HS-27A (cell line): ENCODE measurements at regions not wholly inside any gene's neighbourhood (a gene's known extent, or its start where the extent isn't known, plus 50 kb on each side); places are given as distances from the start of the nearest gene placed in this dataset.
A peak's percentile ranks its signal among the peaks of the same experiment; 100 is the strongest.

Experiments
- DNase-seq: peaks from one replicate; pipeline ENCODE4 v3.0.0-alpha.2; 2012; ENCODE audit warnings: low read depth, missing footprints

DNA sequence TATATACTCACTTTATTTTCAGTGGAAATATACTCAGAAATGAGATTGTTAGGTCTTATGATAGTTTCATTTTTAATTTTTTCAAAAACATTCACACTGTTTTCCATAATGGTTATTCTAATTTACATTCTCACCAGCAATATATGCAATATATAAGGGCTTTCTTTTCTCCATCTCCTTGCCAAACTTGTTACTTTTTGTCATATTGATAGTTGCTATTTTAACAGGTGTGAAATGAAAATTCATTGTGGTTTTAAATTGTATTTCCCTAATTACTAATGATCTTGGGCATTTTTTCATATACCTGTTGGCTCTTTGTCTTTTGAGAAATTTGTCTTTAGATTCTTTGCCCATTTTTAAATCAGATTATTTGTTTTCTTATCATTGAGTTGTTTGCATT lies 325.2 kb downstream of the DIPK2A start:
- DNase-seq, result no peak

DNA sequence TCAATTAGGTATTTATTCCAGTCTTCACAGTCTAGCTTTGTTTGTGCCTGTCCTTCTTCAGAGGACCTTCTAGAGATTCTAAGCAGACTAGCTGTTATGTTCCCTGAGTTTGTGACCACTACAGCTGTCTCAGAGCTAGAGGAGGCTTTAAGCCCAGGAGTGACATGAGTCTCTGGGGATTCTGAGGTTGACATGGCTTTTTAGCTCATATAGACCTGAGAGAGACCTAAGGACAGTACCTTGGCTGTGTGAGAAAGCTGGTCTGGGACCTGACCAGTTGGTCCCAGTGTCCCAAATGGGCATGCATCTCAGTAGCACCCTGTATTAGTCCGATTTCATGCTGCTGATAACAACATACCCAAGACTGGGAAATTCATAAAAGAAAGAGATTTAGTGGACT lies 330.2 kb downstream of the DIPK2A start:
- no peak for DNase-seq

DNA sequence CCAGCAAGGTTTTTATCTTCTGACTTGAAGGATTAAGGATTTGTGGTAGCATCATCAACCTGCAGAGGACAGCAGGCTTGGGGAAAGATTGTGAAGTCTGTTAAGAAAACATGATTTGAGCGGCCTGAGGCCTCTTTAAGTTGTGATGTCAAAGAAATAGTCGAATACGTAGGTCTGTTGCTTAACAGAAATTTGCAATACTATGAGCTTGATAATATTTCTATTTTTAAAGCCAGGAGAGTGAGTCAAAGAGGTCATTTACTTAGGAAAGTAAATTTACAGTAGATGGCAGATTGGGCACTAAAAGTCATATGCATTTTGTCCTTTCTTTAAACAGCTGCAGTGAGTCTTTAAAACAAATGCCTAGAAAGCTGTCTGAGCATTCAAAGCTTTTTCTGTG lies 336.3 kb downstream of the DIPK2A start:
- DNase-seq, result no peak

DNA sequence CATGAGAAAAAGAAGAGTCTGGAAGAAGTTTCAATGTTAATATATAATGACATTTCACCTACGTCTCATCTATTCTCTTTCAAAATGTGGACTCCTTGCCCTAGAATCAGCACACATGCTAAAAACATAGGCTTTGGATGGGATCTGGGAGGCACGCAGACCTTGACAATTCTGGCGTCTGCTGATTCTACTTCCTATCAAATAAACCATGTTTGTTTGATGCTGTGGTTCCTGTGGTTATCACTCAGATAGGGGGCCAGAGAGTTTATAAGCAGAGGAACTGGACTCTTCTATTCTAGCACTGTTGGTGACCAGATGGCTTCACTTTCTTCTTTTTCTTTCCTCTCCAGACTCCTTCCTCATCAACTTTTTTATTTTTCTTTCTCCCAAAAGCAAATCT lies 336.8 kb downstream of the DIPK2A start:
- no peak for DNase-seq

DNA sequence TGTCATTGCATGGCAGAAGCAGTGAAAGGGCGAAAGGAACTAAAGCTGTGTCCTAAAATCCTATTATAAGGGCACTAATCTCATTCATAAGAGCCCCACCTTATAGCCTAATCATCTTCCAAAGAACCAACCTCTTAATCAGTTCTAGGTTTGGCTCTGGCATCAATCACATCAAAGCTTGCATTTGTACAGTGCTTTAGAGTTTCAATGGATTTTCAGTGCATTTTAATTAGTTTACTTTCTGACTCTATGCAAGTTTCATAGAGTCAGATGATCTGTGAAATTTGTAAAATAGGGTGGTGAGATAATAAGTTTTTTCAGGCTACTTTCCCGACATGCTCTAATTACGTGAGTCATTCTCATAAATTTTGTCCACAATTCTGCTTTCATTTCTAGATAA lies 341.1 kb downstream of the DIPK2A start:
- DNase-seq, result no peak

DNA sequence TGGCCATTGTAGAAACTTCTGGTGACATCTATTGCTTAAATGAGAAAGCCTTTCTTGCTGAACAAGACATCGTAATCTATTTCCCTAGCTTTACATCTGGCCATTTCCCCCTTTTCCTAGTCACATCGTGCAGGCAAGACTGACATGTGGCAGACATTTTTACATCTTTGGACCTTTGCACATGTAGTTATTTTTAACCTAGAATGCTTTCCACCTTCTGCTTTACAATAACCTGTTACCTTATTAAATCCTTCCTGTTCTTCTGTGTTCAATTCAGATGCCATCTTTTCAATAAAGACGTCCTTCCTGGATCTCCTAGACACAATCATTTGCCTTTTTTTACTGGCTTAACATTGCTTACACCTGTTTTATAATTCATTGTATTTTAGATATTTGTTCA lies 343.3 kb downstream of the DIPK2A start:
- no peak for DNase-seq

DNA sequence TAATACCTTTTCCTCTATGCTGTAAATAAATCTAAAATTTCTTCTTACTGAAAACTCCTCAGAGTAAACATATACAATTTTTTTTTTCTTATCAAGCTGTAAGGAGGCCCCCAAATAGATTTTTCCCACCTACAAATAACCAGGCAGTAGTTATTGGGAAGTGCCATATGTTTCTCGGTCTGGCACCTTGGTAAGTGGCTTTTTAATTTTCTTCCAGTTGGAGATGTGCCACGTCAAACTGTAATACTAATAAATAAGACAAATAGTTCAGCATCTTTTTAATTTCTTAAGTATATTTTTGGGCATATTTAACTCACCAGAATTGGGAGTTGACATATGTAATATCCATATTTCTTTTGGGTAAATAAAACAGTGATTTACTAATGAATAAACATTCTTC lies 346.3 kb downstream of the DIPK2A start:
- no peak for DNase-seq

DNA sequence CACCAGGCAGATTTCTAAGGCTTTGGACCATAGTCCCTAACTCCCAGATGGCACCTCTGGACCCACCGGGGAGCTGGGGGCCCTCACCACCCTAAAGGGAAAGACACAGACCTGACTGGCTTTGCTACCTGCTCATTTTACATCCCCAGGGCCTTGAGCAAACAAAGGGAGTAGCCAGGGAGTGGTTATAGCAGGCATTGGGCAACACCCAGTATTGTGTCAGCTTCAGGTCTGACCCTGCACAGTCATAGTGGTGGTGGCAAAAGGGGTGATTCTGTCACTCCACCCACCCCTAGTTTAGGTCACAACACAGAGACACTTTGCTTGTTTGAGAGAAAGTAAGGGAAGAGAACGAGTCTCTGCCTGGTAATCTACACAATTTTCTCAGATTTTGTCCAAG lies 352.5 kb downstream of the DIPK2A start:
- DNase-seq, result no peak

DNA sequence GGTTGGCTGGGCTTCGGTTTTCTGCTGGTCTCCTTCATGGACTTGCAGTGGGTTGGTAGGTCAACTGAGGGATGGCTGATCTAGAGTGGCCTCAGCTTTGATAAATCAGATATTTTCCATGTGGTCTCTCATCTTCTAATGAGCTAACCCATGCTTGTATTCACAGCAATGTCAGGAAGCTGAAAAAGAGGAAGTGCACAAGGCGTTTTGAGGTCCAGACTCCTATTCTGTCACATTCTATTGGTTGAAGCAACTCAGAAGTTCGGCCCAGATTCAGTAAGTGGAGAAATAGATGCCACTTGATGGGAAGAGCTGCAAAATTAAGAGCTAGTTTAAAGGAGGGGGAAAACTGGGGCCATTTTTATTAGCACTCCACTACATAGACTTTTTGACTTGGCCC lies 361.2 kb downstream of the DIPK2A start:
- no peak for DNase-seq

DNA sequence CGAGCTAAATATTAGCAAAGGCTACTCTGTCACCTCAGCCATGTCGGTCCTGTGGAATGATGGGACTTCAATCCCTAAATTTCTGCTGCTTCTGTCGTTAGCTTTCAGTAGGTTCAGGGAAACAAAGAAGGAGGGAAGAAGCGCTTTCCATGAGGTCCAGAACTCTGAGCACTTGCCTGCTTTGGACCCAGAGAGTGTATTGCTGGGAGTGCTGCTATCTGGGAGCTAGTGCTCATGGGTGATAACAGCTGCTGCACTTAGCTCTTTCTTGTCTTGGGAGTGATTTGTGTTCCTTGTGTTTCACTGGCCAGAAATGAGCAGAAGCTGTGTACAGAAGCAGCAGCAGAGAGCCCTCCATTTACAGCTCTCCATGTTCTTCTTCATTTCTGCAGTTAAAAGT lies 369.8 kb downstream of the DIPK2A start:
- no peak for DNase-seq

DNA sequence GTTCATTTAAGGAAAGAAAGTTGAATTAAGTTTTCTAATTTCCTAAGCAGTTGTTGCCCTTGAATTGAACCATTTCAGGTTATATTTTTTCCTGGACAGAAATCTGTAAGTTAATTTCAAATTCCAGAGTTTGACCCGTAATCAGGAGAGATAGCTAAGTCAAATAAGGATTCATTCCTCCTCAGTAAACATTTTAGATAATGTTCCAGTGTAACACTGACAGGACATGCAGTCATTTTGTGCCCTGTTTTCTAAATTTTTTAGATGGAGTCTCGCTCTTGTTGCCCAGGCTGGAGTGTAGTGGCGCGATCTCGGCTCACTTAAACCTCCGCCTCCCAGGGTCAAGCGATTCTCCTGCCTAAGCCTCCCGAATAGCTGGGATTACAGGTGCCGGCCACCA lies 371.7 kb downstream of the DIPK2A start:
- no peak for DNase-seq

DNA sequence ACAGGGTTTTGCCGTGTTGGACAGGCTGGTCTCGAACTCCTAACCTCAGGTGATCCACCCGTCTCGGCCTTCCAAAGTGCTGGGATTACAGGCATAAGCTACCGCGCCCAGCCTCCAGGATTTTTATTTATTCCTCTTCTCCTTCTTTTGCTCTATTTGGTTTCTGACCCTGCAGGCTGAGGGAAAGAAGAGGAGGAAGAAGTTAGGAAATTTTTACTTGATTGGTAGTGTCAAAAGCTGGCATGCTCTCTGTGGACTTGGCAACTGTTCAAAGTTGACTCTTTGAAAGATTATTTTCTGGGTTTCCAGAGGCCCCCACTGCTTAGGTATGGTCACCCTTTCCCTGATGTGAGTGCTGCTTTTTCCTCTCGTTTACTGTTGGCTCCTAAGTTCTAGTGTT lies 372.2 kb downstream of the DIPK2A start:
- no peak for DNase-seq

DNA sequence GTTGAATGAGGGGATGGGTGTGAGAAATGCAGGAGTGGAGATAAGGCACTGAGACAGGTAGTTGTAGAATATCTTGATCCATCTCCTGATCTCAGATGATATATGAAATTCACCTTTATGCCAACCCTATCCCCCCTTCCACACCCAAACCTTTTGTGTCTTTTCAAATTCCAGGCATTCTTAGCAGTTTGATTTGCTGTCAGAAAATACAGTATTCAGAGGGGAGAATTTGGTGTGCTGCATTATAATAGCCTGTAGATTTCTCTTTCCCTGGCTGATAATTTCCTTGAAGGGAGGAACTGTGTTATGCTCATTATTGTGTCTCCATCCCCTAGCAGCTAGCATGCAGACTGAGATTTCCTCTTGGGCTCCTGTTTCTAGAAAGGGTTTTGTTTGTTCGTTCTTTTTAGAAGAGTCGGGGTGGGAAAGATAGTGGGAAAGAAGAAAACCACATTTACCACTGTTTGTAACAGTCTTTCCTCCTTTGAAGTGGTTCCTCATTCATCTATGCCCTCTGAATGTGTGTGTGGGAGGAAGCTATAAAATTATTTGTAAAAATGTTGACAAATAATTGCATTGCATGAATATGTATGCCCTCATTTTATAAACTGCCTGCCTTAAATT lies 373.4 kb downstream of the DIPK2A start:
- DNase-seq, result no peak

DNA sequence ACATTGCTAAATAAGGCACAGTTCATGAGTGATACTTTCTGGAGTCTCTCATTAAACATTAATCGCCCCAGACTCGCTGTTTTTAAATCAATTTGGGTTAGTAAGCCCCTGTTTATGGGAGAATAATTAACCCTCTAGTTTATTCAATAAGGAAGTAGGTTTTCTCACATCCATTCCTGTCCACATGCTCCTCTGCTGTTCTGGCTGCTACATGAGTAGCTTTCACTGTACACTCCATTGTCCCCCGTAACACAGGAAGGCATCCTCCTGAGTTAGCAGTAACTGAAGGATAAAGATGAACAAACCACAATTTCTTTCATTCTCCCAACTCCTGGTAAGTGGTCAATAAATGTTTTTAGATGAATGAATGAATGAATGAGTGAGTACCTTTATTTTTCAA lies 378.5 kb downstream of the DIPK2A start:
- DNase-seq, result no peak

DNA sequence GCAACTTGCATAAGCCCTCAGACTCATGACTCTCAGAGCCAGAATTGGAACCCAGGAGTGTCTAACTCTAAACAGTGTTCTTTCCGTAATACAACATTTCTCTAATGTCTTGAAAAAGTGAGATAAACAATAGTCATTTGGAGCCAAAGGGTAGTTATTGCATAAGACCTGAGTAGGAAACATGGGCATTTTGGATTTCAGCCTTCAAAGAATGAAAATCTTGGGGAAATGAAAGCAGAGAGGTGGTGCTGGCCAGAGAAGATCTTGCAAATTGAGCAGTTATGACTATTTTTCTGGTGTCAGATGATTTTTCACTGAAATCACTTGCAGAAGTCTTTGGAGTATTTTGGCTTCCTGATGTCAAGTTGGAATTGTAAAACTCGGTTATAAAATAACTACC lies 379.4 kb downstream of the DIPK2A start:
- DNase-seq, result no peak

DNA sequence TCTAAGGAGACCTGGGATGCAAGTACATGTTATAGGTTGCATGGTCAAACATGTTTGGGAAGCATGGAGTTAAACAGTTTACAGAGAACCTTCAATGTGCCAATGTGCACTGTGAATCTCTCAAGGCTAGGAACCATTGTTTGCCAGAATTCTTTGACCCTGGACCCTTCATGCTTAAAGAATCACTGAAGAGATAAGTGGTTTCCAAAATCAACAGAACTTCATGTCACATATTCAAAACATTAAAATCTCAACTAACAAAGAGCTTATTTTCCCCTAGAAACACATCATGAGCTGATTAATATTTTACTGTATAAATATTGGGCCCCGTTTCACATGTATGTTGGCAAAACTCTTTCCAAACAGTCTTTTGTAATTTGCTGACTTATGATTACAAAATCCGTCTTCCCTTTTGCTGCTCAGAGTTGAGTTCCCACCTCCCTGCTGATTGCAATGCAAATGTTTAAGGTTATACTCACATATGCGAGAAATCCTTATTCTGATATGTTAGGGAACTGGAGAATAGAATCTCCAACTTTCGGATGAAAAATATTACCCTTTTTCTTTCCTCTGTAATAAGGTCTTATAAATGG lies 380.2 kb downstream of the DIPK2A start:
- DNase-seq, result no peak

DNA sequence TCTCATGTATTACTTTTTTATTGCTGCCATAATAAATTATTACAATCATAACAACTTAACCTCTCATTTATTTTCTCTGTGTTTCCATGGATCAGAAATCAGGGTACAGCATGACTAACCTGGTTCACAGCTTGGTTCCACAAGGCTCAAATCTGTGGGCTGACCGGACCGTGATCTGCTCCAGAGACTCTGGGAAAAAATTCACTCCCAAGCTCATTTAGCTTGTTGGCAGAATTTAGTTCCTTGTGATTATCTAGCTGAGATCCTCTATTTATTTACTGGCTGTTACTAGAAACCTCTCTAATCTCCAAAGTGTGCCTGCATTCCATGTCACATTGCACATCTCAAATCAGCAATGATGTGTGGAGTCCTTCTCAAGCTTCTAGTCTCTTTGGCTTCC lies 386.6 kb downstream of the DIPK2A start:
- no peak for DNase-seq

DNA sequence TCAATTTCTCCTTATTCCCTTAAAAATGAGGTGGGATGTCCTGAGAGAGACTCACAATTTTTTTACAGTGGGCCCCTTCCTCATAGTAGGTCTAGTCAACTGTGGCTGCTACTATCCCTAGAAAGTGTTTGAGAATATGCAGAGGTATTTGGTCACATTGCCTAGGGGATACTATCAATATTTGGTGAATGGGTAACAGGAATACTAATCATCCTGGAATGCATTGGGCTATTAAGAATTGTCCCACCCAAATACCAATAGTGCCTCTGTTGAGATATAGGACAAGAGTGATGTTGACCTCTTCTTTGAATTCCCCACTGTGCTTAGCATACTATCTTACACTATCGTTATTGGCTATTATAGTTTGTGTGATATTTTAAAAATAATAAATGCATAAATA lies 389.4 kb downstream of the DIPK2A start:
- peak; percentile 74 for DNase-seq

DNA sequence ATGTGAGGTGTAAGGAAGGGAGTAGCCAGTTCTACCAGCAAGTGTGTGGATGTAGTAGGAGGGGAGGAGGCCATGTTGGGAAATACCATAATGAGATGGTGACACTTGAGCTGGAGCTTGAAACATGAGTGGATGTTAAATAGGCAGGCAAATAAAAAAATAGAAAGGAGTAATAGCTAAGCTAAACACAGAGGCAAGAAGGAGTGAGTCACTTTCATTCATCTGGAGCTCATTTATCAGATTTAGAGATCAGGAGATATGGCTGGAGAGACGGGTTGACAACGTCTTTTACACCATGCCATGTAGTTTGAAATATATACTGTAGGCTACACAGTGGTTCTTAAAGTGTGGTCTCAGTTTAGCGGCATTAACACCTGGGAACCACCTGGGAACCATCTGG lies 390.5 kb downstream of the DIPK2A start:
- peak; percentile 71 for DNase-seq

DNA sequence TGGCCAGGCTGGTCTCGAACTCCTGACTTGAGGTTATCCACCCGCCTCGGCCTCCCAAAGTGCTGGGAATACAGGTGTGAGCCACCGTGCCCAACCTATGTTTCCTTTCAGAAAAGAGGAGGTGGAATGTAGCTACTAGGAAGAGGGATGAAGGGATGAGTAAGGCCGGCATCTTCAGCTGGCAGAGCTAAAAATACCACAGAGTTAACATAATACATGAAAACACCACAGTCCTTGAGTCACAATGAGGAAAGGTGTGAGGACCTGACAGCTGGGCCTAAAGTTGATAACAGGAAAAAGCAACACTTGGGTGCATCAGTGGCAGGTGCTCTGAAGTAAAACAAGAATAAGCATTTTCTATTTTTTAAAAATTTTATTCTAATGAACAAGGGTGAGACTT lies 392.2 kb downstream of the DIPK2A start:
- DNase-seq, result no peak

DNA sequence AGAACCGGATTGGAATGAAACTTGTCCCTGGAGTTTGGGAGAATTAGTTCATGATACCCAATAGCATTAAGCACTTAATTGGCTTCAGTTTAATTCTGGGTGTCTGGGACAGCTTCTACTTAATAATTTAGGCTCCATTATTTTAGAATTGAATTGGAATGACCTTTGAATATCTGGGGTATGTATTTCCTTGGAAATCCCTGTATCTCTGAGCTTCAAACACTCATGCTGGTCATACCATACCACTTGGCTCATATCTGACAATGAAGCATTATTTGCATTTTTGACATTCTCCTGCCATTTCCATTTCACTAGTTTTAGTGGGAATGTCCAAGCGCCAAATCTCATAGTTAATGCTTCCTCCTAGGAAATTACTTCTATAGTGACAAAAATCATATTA lies 393.1 kb downstream of the DIPK2A start:
- peak; percentile 72 for DNase-seq

DNA sequence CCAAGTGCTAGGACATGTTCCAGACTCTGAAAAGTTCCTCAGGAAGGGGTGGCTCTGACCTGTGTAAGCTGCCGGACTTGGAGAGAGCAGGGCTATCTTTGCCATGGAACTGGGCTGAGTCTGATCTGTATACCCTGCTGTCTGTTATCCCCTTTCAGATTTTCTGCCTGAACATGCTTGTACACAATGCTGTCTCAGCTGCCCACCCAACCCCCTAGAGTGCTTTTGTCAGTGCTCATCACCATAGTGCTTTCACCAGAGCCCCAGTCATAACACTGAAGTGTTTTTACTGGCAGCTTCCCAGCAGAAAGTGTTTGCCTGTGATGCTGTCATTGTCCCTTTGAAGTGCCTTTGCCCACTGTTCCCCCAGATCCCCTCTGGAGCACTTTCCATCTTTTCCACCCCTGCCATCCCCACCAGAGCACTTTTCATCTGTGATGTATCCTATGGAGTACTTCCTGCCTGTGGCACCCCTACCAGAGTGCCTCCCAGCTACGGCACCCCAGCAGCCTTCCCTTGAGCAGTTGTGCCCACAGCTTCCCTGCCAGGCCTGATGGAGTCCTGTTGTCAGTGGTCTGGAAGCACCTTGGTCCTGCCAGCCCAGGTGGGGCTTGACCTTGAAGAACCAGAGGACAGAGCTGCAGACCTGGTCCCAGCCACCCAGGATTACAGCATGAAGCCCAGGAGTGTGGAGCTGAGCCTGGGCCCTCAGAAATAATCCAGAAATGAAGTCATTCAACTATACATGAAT lies 397.7 kb downstream of the DIPK2A start:
- no peak for DNase-seq

DNA sequence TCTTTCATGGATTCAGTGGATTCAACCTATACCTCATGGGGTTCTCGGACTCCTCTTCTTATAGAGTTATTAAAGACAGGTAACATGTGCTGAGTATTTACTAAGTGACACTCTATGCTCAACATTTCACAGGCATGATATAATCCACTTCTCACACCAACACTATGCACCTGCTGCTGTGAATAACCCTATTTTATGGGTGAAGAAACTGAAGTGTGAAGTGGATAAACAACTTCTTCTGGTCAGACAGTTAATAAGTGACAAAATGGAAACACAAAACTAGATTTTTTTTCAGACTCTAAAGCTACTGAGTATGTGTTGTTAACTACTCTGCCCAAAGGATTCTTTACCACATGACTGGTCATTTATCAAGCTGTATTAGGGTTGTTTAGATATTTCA lies 403.5 kb downstream of the DIPK2A start:
- DNase-seq, result no peak

DNA sequence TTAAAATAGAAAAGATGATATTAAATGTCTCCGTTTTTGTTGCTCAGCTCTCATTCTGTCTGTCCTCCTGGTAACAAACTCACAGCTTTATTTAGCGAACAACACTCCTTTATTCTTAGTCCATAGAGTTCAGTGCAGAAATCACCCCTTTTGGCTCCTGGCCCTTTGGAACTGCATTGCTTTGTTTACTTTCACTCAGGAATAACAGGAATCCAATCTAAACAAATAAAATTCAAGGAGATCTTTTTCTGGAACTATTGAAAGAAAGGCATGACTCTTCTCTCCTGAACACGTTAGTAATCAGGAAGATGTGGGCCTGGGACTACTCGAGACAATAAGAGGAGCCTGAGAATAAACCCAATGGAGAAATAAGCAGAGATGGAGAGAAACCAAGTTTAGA lies 409.2 kb downstream of the DIPK2A start:
- DNase-seq, result no peak
